ENCODE measurements at regions not wholly inside any gene's neighbourhood (a gene's known extent, or its start where the extent isn't known, plus 50 kb on each side); places are given as distances from the start of the nearest gene placed in this dataset.

- TF ChIP-seq CTCF (IDR thresholded peaks at IDR 0.05; ENCODE audit: control extremely low read depth in 1 of 3, insufficient read depth in 1 of 3, low read depth in 1 of 3, low read length in 3 of 3) (no peak), GTF2F1 (IDR thresholded peaks at IDR 0.05; ENCODE audit: borderline replicate concordance, low read depth, low read length) (no peak), SIX5 (IDR thresholded peaks at IDR 0.05; ENCODE audit: low read depth, low read length) (no peak), RXRA (IDR thresholded peaks at IDR 0.05; ENCODE audit: insufficient read depth, low read depth, low read length) (no peak)
These were observed 262.8 kb upstream of the MAP3K7 start (continued) for GRCh38 chr6:90849686-90850085.

All from H1 (cell line).